DND-41 (cell line): ENCODE measurements at regions not wholly inside any gene's neighbourhood (a gene's known extent, or its start where the extent isn't known, plus 50 kb on each side); places are given as distances from the start of the nearest gene placed in this dataset.

Experiments used
- EZH2 ChIP-seq: IDR thresholded peaks from 3 replicates; pipeline ENCODE4 v1.6.1; 2012; ENCODE audit warnings: borderline replicate concordance, low read depth, mild to moderate bottlenecking, moderate library complexity, low read length, inconsistent platforms; ENCODE audit not compliant: severe bottlenecking
- TF ChIP-seq, protein P1 (sequence below): IDR thresholded peaks from 2 replicates; pipeline ENCODE4 v1.5.1; 2012; ENCODE audit warnings: borderline replicate concordance, low read length, moderate library complexity, mild to moderate bottlenecking; ENCODE audit not compliant: poor library complexity, severe bottlenecking; ENCODE audit errors: extremely low read depth

DNA sequence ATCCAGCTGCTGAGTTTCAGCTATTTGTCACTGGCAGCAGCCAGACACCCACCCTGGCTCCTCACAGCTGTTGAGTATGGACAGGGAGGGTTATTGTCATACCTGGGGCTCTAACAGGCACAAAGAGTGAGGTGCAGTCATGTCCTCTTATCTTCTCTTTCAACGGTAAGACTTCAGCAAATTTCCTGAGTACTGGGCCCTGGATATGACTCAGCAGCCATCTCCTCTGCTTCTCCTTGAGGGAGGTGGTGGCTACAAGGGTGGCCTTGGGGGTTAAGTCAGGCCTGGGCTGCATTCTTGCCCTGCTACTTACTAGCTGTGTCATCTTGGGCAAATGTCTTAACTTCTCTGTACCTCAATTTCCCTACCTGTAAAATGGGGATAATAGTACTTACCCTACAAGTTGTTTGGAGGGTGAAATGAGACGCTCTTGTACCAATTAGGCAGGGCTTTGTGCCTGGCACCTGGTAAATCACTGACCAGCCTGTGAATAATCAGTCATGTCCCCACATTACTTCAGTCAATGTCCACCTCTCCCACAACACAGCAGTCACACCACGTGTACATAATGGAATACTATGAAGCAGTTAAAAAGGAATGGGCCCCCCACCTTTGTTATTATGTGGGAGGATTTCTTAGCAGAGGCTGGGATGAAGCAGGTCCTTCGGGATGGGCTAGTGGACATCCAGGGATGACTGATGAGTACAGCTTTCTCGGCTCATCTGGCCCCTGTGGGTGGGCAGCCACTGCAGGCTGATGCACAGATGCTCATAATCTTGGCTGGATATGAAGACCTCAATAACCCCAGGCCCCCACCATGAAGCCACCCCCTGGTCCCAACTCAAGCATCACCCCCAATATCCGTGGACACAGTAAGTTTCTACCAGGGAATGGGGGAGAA is 528.8 kb downstream of the SHQ1 start:
- TF ChIP-seq, protein P1, sequence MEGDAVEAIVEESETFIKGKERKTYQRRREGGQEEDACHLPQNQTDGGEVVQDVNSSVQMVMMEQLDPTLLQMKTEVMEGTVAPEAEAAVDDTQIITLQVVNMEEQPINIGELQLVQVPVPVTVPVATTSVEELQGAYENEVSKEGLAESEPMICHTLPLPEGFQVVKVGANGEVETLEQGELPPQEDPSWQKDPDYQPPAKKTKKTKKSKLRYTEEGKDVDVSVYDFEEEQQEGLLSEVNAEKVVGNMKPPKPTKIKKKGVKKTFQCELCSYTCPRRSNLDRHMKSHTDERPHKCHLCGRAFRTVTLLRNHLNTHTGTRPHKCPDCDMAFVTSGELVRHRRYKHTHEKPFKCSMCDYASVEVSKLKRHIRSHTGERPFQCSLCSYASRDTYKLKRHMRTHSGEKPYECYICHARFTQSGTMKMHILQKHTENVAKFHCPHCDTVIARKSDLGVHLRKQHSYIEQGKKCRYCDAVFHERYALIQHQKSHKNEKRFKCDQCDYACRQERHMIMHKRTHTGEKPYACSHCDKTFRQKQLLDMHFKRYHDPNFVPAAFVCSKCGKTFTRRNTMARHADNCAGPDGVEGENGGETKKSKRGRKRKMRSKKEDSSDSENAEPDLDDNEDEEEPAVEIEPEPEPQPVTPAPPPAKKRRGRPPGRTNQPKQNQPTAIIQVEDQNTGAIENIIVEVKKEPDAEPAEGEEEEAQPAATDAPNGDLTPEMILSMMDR, result no peak
- TF ChIP-seq EZH2, result no peak
